HG03378 (cell line): ENCODE measurements at regions not wholly inside any gene's neighbourhood (a gene's known extent, or its start where the extent isn't known, plus 50 kb on each side); places are given as distances from the start of the nearest gene placed in this dataset.
A peak's percentile ranks its signal among the peaks of the same experiment; 100 is the strongest.
"Not testable (repeated sequence)": the region's sequence is repeated elsewhere in the genome, so short reads cannot be mapped to it uniquely, and the experiment has no call there.

Experiments used
- ATAC-seq: cut with Tn5 transposase; IDR thresholded peaks from one replicate; pipeline ENCODE4 v1.9.1; 2021; ENCODE audit warnings: mild to moderate bottlenecking, moderate library complexity; ENCODE audit not compliant: unreplicated experiment

- ATAC-seq = no peak
Observed at GRCh38 chrX:52585892-52586291, 68.8 kb downstream of the SSX7 start.

GRCh38 chrX:52577464-52578173 is 60.8 kb upstream of the XAGE1B start:
- ATAC-seq = no peak

DNA sequence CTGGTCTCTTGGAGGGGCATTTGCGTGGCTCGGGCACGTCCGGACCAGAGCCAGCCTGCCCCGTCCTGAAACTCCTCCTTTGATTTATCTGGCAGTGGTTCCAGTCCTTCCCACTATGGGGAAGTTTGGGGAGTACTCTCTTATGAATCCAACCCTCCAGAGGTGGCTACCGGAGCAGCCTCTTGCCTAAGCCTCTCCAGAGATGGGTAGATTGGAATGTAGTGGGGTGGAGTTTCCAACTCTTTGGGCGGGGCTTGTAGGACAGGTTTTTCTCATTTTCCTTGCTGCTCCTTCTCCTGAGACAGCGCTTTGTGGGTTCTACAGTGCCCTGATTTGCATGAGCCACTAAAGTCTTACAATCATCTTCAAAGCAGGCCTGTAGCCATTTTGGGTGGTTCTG is 60.1 kb upstream of the XAGE1B start:
- no peak for ATAC-seq

DNA sequence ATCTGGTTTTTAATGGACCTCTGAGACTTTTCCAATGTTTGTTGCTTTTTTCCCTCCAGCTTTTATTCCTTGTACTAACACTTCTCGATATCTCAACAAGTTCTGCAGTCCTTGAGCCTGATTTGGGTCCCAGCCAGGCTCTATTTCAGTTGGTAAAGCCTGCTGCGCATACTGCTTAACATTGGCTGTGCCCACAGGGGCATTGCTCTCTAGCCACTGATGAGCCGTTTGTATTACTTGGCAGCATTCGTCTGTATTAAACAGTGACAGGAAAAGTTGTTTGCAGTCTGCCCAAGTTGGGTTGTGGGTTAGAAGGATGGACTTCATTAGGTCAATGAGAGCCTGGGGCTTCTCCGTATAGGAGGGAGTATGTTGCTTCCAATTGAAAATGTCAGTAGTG is 59.6 kb upstream of the XAGE1B start:
- ATAC-seq = no peak

DNA sequence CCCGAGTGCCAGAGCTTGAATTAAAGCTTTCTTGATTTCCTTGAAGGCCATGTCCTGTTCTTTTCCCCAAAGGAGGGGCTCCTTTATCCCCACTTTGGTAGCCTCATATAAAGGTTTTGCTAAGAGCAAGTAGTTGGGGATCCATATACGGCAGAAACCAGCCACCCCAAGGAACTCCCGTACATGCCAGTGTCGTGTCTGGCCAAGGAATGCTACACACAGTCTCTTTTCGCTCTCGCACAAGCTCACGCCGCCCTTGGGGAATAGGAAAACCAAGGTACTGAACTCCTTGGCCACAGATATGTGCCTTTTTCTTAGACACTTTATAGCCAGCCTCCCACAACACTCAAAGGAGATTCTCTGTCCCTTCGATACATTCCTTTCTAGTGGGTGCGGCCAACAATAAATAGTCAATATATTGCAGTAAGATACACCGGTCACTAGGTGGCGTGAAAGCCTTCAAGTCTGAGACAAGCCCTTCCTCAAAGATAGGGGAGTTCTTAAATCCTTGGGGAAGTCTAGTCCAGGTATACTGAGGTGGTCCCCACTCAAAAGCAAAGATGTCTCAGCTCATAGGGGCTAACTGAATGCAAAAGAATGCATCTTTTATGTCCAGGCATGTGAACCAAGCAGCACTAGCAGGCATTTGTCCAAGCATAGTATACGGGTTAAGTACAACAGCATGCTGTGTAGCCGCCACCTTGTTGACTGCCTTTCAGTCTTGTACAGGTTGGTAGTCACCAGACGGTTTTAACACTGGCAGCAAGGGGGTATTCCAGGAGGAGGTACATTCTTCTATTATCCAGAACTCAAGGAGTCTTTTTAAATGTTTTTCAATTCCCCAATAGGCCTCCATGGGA is 57.8 kb upstream of the XAGE1B start:
- peak; percentile 74 for ATAC-seq

GRCh38 chrX:52568146-52568545 is 51.3 kb upstream of the XAGE1B start:
- ATAC-seq = not testable (repeated sequence)
